HG02852 (cell line): ENCODE measurements at regions not wholly inside any gene's neighbourhood (a gene's known extent, or its start where the extent isn't known, plus 50 kb on each side); places are given as distances from the start of the nearest gene placed in this dataset.
"Not testable (repeated sequence)": the region's sequence is repeated elsewhere in the genome, so short reads cannot be mapped to it uniquely, and the experiment has no call there.

Experiments
- ATAC-seq: cut with Tn5 transposase; IDR thresholded peaks from one replicate; pipeline ENCODE4 v1.9.1; 2021; ENCODE audit warnings: mild to moderate bottlenecking, moderate library complexity; ENCODE audit not compliant: unreplicated experiment

DNA sequence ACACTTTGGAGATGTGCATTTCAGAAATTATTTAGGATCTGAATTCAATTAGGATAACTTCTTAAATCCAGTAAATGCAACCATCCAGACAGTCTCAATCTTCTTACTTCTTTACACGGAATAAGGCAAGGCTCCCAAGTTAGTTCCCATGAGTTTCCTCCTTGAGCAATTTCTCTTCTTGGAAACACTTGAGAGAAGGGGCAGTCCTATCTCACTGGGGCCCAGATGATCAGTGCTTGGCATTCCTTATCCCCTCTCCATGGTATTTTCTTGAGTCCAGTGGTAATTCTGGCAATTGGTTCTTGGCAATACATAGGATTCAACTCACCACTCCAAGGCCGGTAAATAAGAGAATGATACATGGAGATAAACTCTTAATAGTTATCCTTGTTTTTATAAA, 87.1 kb upstream of the PTHLH start:
- no peak for ATAC-seq

DNA sequence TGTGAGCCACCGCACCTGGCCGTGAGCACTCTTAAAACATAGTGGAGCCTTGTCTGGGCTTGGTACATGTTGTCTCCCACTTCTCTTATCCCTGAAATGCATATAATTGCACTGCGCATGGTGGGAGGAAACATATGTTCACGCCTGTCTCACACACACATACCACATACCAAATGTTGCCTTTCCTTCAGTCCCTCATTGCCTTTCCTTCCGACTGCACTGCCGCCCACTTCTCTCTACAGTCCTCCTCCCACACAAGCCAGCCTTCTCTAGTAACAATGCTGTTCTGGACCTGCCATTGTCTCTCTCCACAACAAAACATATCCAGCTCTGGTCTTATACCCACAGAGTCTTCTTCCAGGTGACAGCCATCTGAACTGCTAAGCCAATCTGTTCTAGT, 88.3 kb upstream of the PTHLH start:
- no peak for ATAC-seq

DNA sequence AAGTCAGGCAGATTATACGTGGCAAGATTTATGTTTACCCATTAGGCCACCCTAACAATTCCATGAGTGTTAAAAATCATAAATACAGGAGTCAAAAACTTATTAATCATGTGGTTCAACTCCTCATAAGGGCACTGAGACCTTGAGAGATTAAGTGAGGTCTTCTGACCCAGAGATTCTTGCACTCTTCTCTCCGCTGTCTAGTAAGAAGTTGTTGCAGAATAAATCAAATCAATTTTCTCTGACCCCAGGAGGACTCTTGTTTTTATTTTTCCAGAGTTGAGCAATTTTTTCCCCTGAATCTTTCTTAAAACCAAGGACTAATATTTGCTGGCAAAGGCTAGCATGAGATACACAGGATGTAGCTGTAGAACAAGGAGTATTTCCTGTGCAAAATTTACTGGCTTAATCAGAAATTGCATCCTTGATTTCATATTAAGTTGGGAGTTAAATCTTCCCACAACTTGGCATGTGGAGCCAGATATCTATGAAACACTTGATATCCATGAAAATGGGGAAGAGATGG, 90.9 kb upstream of the PTHLH start:
- no peak for ATAC-seq

DNA sequence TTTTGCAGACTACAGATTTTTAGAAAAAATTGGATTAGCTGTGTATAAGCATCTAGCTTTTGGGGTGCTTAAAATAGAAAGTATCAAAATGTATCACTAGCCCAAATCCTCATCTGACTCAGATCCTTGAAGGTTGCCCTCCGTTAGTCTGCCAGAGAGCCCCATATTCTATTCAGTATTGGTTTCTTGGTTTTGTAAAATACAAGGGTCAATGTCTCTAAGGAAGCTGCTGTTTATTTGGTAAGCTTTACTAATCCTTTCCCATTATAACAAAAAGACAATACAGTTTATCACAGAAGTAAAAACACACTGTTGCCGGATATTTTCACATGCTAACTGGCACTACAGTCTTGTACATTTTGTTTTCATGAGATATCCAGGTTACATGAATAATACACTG, 92.8 kb upstream of the PTHLH start:
- peak; percentile 48 for ATAC-seq

DNA sequence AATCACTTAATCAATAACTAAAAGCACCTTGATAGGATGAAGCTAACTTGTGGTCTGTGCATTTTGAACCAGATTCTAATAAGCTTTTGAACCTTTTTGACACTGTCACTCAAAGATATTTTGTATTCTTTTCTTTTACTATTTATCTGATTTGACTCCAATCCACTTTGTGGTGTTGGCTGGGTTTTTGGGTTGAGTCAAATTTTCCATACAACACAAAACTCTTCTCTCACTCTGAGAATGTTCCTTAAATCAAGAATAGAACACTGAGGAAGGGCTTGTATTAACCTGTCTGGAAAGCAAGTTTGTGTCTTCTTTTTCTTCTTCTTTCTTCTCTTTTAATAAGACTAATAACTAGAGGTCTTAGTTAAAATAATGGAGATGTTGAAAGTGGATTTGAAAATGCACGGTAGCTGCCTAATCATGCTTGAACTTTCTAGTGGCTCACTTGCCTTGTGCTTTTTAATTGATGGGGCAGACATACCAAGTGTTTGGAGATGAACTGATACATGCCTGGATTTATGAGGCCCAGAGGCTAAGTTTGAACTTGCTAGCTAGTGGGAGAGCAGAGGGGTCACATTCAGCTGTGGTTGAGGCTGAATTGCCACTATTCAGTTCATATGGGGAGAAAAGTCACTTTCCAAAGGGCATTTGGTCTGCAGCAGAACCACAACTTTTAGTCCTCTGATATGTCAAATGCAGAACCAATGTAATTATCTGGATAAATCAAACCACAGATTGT, 93.5 kb upstream of the PTHLH start:
- peak; percentile 40 for ATAC-seq

DNA sequence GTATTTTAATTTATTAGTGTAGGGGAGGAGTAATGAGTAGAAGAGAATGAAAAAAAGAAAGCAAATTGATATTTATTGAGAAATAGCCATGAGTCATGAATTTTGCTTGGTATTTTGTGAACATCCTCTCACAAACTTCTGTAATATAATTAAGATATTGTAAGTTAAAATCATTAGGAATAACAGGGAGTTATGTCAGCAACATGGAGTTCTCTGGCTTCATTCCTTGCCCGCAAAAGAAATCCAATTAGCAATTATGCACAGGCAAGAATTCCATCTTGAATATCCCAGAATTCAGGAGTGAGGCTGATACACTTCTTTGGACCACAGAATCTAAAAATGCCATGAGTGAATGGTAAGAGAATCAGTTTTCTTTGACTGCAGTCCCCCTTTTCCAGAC, 94.3 kb upstream of the PTHLH start:
- no peak for ATAC-seq

- no peak for ATAC-seq
Measured at GRCh38 chr12:28068467-28068866, 95.9 kb upstream of the PTHLH start.

DNA sequence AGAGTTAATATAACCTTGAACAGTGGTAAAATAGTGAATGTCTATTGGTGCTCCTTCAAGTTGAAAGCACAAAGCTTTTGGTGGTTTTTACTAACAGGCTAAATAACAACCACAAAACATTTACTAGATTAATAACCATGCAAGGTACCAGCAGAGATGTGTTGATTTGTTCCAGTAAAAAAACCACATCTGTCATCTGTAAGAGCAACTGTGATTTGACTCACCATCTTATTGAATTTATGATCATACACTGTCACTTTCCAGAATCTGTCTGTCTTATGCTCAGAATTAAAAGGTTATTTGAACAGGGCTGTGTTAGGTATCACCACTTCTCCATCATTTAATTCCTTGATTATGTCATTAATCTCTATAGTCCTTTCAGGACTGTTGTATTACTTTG, 107.0 kb upstream of the PTHLH start:
- no peak for ATAC-seq

DNA sequence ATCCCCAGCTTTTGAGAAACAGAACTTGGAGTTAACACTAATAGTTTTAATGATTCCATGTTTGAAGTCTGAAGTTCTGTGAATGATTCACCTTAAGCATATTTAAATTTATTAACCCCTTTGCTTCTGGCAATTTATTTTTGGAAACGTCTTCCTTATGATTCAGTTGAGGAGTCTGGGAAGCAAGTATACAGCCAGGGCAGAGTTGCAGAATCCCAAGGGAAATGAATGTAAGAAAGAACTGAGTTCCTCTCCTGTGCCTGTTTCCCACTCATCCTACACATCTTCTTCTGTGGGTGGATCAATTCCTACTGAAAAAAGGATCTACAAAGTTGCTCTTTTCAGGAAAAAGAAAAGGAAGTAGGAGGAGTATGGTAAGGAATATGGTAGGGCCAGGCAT, 108.2 kb upstream of the CCDC91 start:
- ATAC-seq: no peak

GRCh38 chr12:28083840-28084678, 106.2 kb upstream of the CCDC91 start:
- no peak for ATAC-seq

- peak; percentile 88 for ATAC-seq
Measured at GRCh38 chr12:28086521-28087155, 103.6 kb upstream of the CCDC91 start.

DNA sequence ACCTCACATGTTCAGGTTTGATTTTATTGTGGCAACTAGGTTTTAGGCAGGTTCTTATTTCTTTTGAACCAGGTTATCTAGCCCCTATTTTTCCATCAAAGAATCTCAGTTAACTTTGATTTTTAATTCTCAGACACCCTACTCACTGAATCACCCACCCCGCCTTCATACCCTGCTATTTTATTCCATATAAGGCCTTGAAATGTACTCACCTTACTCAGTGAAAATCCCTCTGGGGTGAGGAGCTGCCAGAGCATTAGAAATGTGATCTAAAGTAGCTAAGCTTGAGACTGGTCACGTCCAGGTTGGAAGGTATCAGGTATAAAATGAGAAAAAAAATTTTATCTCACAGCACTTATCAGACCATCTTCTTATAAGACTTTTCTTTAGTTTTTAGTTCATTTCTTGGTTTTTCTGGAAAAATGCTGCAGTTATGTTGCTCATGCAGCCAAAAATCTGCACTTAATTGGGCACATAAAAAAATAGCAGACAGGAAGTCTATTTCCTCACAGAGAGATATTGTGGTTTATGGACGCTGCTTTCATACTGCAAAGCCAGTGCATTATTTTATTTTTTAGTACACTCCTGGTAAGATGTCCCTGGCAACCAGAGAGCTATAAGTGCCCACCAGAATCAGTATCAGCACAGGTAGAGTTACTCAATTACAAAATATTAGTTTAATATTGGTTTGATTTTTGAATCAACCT, 101.5 kb upstream of the CCDC91 start:
- no peak for ATAC-seq

DNA sequence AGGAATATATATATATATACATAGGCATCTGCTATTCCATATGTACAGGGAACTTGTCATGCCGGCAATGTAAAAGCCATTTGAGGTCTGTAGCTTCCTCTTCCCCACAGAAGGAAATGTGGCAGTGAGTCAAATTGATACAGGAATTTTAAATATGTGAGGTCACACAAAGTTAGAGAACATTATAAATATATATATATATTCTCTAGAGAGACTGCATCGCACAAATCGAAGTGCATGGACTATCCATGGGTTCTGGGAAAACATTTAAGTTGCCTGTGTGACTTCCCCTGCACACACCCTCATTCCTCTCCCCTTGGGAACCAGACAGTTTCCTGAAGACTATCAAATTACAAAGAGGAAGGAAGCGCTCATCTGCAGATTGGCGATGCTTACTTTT, 100.9 kb upstream of the CCDC91 start:
- no peak for ATAC-seq

DNA sequence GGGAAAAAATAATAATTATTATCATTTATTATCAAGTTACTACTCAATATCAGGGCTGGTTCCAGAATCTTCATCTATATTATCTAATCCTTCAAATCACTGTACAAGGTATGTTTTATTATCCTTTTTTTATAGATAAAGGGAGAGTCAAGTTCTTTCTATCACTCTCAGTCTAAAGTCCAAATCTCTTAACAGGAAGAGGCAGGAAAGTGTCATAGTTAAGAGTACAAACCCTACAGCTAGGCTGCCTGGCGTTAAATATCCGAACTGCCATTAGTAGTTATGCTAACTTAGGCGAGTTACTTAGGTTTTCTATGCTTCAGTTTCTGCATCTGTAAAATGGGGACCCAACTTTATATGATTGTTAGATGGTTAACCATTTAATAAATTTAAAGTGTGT, 99.4 kb upstream of the CCDC91 start:
- ATAC-seq: no peak

- ATAC-seq: no peak
Measured at GRCh38 chr12:28092396-28092795, 97.9 kb upstream of the CCDC91 start.

- no peak for ATAC-seq
Measured at GRCh38 chr12:28096649-28097048, 93.6 kb upstream of the CCDC91 start.

GRCh38 chr12:28097221-28097620, 93.0 kb upstream of the CCDC91 start:
- ATAC-seq: no peak

GRCh38 chr12:28099245-28099644, 91.0 kb upstream of the CCDC91 start:
- ATAC-seq: not testable (repeated sequence)

- ATAC-seq: no peak
Measured at GRCh38 chr12:28099871-28100270, 90.4 kb upstream of the CCDC91 start.

DNA sequence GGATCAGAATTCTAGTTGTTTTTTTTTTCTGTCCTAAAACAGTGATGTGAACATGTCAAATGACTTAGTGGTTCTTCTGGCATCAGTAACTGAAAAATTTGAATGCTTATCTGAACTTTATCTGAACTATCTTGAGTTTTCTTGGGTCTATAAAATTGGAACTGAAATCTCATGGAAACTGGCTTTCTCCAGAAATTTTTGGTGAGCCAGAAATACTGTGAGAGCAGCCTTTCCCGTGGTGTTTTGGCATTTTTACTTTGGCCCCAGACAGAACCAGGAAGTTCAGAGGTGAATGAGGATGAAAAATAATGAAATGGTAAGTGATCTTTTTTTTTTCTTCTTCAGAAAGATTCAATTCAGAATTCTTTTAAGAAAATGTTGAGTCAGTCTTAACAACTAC, 89.5 kb upstream of the CCDC91 start:
- ATAC-seq: no peak

DNA sequence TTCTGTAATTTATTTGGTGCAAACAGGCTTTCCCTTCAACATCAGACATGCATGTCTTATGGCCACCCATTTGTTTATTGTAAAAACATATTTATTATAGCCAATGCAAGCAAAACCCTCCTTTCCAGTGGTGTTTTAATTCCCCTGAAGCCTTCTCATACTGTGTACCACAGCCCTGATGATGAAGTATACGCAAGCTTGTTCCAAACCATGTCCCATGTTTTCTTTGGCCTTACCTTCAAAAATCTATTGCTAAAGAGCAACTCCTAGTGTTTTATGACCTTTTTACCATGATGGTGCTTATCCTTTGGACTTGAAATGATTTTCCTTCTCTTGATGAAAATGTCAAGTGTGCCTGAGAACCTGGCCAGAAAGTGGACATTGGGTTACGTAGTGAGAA, 85.9 kb upstream of the CCDC91 start:
- ATAC-seq: no peak
